ENCODE measurements at regions not wholly inside any gene's neighbourhood (a gene's known extent, or its start where the extent isn't known, plus 50 kb on each side); places are given as distances from the start of the nearest gene placed in this dataset.

DNA sequence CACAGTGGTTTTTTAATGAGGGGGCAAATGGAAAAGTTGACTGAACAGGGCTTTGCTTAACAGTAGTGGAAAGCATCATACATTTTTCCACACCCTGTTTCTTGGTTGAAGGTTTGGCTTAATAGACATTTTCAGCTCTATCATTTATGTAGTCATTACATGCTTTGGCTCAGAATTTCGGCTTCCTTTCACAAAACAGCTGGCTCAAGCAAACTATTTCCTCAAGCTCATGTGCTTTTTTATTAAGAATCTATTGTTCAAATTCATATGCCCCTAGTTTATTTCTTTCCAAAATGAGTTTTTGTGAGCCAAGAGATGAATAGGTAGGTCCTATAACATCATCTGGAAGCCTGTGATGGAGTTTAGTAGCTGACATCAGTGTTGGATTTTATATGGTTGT, 113.8 kb downstream of the SLITRK6 start:
- TF ChIP-seq, protein P1, sequence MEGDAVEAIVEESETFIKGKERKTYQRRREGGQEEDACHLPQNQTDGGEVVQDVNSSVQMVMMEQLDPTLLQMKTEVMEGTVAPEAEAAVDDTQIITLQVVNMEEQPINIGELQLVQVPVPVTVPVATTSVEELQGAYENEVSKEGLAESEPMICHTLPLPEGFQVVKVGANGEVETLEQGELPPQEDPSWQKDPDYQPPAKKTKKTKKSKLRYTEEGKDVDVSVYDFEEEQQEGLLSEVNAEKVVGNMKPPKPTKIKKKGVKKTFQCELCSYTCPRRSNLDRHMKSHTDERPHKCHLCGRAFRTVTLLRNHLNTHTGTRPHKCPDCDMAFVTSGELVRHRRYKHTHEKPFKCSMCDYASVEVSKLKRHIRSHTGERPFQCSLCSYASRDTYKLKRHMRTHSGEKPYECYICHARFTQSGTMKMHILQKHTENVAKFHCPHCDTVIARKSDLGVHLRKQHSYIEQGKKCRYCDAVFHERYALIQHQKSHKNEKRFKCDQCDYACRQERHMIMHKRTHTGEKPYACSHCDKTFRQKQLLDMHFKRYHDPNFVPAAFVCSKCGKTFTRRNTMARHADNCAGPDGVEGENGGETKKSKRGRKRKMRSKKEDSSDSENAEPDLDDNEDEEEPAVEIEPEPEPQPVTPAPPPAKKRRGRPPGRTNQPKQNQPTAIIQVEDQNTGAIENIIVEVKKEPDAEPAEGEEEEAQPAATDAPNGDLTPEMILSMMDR (IDR thresholded peaks at IDR 0.05; ENCODE audit: insufficient read depth, low read length), result no peak
- no peak for TF ChIP-seq POLR2AphosphoS5 (IDR thresholded peaks at IDR 0.05; ENCODE audit: low read depth)
